ENCODE measurements at regions not wholly inside any gene's neighbourhood (a gene's known extent, or its start where the extent isn't known, plus 50 kb on each side); places are given as distances from the start of the nearest gene placed in this dataset.

DNA sequence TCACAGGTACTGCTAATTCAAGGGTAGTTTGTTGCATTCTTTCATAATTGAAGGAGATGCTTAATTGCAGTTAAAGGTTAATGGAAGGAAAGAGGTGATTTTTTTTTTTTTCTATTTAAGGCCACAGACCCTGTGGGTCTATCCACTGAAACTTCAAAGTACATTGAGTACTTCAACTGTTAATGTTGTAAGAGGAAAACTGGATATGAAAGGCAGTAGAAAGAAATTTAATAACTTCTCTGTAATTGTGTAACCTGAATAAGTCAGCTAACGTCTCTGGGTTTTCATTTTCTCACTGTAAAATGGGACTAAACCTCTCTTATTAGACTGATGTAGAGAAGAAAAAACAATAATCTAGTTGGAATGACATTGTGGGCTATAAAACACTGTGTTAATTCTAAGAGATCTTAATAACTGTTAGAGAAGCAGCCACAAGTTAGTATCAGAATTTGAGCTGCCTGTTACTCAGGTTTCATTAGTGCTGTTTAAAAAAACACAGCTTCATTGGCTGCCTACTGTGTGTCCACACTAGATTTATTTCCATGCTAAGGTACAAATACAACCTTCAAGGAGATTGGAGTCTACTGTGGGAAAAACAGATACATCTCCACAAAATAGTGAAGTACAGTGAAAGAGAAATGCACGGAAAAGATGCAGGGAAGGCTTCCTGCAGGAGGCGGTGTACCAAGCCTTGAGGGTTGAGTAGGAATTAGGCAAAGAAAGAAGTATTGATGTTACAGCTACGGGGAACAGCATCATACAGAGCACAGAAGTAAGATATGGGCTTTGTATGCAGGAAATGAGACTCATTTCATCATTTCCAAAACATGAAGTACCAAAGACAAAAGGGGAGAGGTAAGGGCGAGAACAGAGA, 483.6 kb downstream of the TAFA4 start:
- no peak for DNase-seq

GRCh38 chr3:68447885-68448284, 484.5 kb downstream of the TAFA4 start:
- DNase-seq: no peak

GRCh38 chr3:68441054-68441453, 491.3 kb downstream of the TAFA4 start:
- DNase-seq: no peak

DNA sequence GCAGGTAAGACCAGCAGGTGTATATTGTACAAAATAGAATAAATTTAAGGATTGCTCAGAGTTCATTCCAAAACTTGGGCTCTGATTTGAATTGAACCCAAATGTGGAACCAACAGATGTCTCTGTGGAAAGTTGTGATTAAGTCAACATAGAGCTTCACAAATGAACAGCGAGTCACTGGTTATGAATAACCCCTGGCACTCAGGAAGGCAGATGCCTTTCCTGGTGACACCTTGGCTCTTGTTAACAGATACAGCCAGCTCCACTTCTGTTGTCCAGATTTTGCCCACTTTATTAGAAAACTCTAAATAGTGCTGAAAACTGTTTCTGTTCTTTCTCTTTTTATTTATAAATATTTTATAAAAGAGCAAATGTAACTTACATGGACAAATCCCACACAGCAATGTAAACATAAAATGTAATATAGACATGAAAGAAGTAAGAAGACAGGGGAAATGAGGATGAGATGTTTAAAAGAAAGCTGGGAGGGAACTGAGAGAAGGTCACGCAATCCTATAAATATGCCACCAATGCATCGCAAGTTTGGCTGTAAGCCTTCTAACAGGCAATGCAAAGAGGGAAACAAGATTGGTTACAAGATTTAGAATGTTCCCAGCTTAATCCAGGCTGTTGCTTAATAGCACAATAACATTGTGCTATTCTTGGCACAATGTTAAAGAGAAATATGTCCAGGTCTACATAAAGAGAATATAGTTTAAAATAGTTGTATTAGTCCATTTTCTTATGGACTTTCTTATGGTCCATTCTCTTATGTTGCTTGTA, 495.5 kb downstream of the TAFA4 start:
- DNase-seq: no peak

- DNase-seq: no peak
These were observed 503.9 kb downstream of the TAFA4 start for GRCh38 chr3:68428495-68428894.

- DNase-seq: no peak
These were observed 507.4 kb downstream of the TAFA4 start for GRCh38 chr3:68424796-68425460.

DNA sequence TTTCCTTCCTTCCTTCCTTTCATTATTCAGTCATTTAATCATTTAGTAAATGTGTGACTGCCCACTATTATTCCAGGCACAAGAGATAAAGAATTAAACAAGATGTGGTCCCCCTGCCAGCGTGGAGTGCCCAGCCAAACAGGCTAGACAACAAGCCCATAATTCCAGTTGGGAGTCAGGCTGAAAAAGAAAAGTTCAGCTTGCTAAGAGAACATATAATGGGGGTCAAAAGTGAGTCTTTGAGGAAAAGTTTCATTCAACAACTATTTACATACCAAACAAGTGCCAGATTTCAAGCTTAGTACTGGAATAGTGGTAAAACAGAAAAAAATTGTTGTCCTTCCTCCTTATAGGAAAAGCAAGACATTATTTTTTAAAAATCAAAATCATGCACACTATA, 523.7 kb downstream of the TAFA4 start:
- no peak for DNase-seq

DNA sequence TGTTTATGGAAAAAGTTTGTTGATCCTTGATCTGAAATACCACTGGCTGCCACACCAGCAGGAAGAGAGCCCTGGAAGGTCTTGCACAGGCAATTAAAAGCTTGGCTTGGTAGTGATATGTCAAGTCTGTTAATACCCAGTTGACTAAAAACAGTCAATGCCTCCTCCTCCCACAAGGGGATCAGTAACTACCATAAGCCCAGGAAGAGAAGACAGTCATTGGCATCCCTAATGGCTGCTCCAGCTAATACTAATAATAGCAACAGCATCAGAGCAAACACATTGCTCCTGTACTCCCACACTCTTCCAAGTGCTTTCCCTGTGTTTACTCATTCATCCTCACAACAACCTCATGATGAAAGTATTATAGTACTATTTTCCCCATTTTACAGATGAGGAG, 528.6 kb downstream of the TAFA4 start:
- no peak for DNase-seq

- no peak for DNase-seq
These were observed 530.0 kb downstream of the TAFA4 start for GRCh38 chr3:68402235-68402918.

GRCh38 chr3:68378631-68379030, 553.7 kb downstream of the TAFA4 start:
- no peak for DNase-seq

- DNase-seq: no peak
These were observed 558.6 kb downstream of the TAFA4 start for GRCh38 chr3:68373727-68374126.

DNA sequence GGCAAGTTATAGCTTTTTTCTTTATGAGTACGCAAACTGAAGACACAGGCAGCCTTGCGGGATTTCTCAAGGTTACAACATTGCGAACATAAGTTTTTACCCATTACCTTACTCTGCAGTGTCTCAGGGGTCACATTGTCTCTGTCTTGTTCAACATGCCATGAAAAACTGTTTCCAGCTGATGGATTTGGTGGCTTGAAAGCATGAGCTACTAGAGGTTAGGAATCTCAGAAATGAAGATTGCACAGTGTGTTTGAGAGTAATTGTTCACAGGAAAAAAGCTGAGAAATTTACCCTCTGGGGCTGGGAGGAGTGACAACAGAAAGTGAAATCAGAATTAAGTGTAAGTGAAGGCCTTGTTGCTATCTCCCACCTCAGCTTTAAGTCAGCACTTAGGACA, 568.6 kb downstream of the TAFA4 start:
- DNase-seq: no peak

DNA sequence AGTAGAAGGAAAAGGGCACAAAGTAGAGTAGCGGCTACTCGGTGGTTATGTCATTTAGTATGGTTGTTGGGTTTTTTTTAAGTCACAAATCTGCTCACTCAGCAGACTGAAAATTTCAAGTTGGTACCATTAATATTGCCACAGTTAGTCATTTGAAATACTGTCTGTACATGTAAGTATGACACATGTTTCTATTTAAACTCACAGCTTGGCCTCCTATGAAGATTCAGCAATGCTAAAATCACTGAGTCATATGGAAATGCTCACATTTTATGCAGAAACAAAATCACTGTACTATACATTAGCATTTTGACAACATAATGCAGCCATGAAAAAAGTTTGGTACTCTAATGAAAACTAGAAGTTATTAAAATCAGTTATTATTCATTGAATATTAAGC, 571.9 kb downstream of the TAFA4 start:
- DNase-seq: no peak

- DNase-seq: no peak
These were observed 586.6 kb downstream of the TAFA4 start for GRCh38 chr3:68345781-68346180.

DNA sequence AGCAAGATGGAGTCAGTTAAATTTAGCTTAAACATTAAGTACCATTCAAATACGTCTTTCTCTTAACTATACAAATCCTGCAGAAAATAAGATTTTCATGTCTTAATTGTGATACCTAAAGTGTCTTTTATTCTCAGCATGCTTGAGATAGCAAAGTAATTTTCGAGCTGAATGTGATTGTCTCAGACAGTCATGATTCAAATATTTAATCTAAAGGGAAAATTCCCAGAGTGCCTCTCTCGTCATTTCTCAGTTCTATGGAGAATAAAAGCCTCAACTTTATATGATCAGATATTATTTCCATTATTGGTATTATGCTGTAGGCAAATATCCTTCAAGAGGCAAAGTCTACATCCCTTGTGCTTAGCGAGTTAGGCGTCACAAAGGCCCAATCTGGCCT, 589.9 kb downstream of the TAFA4 start:
- no peak for DNase-seq

DNA sequence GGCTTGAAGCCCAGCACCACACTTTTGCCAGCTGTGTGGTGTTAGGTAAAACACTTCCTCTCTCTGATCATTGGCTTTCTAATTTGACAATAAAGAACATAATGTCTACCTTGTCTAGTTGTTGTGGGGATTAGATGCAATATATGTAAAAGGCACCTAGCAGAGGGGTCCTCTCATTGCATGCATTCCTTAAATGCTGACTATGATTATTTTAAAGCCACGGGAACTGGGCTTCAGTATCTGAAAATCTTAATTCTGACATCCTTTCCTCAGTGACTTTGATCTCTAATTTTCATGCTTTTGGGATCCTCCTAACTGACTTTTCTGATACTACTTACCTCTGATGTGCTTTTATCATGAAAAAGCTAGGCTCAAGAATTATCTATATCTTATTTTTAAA, 596.3 kb downstream of the TAFA4 start:
- DNase-seq: no peak

DNA sequence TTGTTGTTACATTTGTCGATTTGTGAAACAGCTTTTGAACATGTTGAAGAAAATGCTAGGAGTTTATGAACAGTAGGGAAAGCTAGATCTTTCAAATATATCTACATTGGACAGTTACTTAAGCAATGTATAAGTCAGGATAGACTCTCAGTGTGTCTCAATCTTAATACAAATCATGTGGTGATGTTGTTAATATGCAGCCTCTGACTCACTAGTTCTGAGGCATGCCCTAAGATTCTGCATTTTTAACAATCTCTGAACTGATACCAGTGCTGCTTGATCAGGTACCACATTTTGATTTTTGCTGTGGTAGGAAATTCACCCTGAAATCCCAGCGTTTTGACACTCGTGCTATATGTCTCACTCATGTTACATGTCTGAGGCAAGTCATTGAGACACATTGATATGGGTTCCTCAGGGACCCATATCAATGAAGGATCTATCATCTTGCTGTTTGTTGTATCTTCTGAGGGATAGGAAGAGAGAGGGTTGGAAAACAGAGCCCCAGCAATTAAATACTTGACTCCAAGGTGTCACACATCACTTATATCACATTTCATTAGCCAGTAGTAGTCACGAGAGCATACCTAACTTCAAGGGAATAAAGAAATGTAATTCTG, 597.9 kb downstream of the TAFA4 start:
- DNase-seq: no peak

DNA sequence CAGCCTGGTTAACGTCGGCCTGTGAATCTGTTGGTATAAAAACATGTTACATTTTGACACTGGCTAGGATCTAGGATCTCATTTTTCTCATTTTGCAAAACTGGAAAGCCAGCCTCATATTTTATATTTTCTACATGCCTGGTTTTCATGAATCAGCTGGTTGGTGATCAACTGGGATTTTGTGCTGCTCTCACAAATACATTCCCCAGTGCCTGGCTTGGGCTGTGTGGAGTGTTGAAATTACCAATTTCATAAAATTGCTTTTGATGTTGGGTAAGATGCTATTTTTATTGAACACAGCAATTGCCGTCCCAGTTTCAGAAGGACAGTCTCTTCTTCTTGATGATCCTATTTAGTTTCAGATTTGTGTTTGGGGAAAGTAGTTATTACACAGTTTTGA, 604.3 kb downstream of the TAFA4 start:
- DNase-seq: no peak

DNA sequence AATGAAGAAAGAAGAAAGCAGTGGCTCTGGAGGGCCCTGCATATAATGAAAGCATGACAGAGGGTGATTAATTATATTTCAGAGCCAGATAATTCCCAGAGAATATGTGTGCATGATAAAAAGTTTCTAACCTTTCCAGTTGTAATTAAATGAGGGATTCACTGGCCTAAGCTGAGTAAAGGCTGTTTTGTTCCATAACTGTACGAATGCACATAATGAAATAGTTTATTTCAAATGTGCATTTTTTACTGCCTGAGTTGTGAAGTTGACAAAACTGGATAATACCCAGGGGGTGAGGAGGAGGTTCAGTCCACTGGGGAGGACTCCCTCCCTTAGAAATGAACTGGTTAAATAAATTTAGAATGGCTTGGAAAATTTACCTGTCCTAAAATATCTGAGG, 616.4 kb downstream of the TAFA4 start:
- DNase-seq: no peak

DNA sequence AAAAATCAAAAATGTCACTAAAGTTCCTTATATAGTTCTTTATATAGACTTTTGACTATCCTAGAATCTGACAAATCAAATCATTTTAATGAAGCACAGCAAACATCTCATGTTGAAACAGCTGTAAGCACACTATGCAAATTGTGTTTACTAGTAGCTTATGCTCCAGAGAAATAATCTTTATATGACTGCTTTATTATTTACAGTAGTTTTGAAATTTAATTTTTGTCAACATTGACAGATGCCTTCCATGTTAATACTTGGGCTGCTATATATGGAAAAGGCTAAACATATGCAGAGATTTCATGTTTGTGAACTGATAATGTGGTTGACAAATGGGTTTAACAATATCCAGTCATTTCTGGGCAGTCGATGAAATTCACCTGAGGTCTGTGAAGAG, 616.8 kb downstream of the TAFA4 start:
- no peak for DNase-seq

DNA sequence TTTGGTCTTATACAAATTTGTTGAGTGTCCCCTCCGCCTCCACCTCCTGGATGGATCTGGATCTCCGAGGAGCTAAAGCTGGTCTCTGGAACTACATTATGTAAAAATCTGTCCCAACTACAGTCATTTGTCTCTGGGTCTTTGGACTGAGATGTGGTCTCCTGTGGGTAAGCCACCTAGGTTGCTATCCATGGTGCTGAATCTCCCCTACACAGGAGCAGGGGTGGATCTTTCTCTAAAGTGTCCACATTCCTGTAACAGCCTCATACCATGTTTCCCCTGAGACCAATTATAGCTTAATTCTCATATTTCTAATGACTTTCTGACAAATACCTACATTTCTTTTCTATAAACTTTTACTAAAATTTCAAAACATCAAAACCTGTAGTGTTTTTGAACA, 625.8 kb downstream of the TAFA4 start:
- peak; percentile 8 for DNase-seq

DNA sequence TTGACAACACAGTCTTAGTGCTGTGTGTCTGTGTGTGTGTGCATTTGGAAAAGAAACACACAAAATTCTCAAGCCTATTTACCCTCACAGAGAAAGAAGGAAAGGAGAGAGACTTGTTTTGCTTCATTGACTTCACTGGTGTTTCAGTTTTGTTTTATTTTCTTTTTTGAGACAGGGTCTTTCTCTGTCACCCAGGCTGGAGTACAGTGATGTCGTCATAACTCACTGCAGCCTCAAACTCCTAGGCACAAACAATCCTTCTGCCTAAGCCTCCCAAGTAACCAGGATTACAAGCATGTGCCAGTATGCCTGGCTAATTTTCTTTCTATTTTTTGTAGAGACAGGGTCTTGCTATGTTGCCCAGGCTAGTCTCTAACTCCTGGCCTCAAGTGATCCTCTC, 636.9 kb downstream of the TAFA4 start:
- no peak for DNase-seq

DNA sequence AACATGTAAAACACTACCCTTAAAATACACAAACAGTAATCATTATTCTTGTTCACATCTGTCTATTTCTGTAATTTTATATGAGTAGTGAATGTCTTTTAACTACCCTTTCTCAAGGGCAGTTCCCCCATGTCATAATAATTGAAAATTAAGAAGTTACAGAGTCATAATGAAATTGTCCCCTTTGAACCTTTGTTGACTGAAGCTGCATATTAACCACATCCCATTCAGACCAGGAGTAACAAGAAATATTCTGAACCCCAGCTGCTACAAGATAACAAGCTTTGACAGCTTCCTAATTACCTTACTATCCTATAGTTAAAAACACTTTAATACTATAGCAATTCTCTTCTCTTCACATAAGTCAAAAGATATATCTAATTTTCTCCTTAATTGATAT, 635.9 kb upstream of the SUCLG2 start:
- DNase-seq: no peak
